ENCODE measurements at regions not wholly inside any gene's neighbourhood (a gene's known extent, or its start where the extent isn't known, plus 50 kb on each side); places are given as distances from the start of the nearest gene placed in this dataset.
"Not testable (repeated sequence)": the region's sequence is repeated elsewhere in the genome, so short reads cannot be mapped to it uniquely, and the experiment has no call there.

DNA sequence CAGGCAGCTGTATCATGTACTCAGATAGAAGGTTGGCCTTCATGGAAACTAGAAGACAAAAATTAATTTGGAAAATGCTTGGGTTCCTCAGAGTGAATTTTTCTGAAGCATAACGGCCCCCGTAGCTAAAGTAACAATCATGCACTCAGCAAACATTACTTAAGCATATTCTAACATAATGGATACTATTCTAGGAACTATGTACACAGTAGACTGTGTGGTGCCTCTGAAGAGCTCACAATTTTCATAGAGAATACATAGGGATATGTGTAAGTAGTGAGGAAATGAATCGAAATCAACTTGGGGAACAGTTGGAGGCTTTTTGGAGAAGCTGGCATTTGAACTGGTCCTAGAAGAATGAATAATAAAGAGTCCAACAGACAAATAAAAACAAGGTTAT is 1045.0 kb downstream of the GLUD2 start:
- DNase-seq (ENCODE audit: low spot score) = no peak
- in situ Hi-C loops (cut with HindIII; ENCODE audit: low sequenced_read_pairs) = no loop called here

GRCh38 chrX:122092978-122093377 is 1045.6 kb downstream of the GLUD2 start:
- DNase-seq (ENCODE audit: low spot score) = no peak
- in situ Hi-C loops (cut with HindIII; ENCODE audit: low sequenced_read_pairs) = no loop called here

- in situ Hi-C loops (cut with HindIII; ENCODE audit: low sequenced_read_pairs) = no loop called here
- DNase-seq (ENCODE audit: low spot score) = no peak
Observed at GRCh38 chrX:122094611-122095010, 1047.2 kb downstream of the GLUD2 start.

DNA sequence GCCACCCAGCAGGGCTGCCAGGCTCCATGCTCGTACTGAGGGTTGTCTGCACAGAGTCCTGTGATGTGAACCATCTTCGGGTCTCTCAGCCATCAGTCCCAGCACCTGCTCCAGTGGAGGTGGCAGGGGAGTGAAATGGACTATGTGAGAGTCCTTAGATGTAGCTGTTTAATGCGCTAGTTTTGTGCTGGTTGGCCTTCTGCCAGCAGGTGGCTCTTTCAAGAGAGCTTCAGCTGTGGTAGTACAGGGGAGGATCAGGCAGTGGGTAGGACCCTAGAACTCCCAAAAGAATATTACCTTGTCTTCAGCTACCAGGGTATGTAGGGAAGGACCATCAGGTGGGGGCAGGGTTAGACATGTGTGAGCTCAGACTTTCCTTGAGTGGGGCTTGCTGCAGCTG is 1066.0 kb downstream of the GLUD2 start:
- DNase-seq (ENCODE audit: low spot score) = no peak
- in situ Hi-C loops (cut with HindIII; ENCODE audit: low sequenced_read_pairs) = no loop called here

- DNase-seq (ENCODE audit: low spot score) = no peak
- in situ Hi-C loops (cut with HindIII; ENCODE audit: low sequenced_read_pairs) = no loop called here
Observed at GRCh38 chrX:122113896-122114295, 1066.5 kb downstream of the GLUD2 start.

DNA sequence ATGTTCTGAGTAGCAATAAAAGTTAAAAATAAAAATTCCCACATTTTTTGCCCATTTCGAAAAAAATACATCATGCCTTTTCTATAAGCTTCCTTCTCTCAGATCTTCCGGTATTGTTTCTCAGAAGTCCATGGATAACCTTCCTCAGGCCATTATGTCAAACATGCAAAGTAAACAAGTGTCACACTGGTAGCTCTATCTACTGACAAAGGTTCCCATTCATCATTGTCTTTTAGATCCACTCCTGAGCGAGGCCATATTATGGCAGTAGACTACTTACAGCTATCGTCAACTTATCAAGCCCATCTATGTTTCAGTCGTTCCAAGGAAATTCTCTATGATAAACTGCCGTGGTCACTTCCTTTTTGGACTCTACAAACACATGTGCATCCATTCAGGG is 1068.2 kb downstream of the GLUD2 start:
- no peak for DNase-seq (ENCODE audit: low spot score)
- in situ Hi-C loops (cut with HindIII; ENCODE audit: low sequenced_read_pairs) = no loop called here

GRCh38 chrX:122119361-122119760 is 1064.7 kb upstream of the GRIA3 start:
- in situ Hi-C loops (cut with HindIII; ENCODE audit: low sequenced_read_pairs) = no loop called here
- no peak for DNase-seq (ENCODE audit: low spot score)

DNA sequence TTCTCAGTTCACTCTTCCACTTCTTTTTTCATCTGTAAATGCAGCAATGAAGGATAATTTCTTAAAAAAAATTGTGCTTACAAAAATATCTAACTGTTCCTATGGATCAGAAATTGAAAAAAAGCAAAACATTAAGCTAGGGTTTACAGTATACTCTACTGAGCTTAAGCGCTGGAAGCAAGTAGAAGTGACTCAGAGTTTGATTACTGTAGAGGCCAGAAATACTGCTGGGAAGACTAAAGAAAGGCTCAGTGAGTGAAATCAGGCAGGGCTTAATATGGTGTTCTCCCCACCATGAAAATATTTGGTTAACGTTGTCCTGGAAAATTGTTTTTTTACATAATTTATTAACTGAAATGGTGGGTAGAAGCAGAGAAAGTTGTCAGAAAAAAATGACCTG is 1061.8 kb upstream of the GRIA3 start:
- in situ Hi-C loops (cut with HindIII; ENCODE audit: low sequenced_read_pairs) = no loop called here

DNA sequence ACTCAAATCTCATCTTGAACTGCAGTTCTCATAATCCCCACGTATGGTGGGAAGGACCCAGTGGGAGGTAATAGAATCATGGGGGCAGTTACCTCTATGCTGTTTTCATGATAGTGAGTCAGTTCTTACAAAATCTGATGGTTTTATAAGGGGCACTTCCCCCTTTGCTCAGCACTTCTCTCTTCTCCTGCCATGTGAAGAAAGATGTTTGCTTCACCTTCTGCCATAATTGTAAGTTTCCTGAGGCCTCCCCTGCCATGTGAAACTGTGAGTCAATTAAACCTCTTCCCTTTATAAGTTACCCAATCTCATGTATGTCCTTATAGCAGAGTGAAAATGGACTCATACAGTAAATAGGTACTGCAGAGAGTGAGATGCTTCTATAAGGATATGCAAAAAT is 1050.6 kb upstream of the GRIA3 start:
- in situ Hi-C loops (cut with HindIII; ENCODE audit: low sequenced_read_pairs) = no loop called here
- no peak for DNase-seq (ENCODE audit: low spot score)

More for the DNA sequence above, 1061.8 kb upstream of the GRIA3 start:
- no peak for DNase-seq (ENCODE audit: low spot score)

GRCh38 chrX:122134291-122134690 is 1049.8 kb upstream of the GRIA3 start:
- no peak for DNase-seq (ENCODE audit: low spot score)
- in situ Hi-C loops (cut with HindIII; ENCODE audit: low sequenced_read_pairs) = no loop called here

- in situ Hi-C loops (cut with HindIII; ENCODE audit: low sequenced_read_pairs) = no loop called here
- no peak for DNase-seq (ENCODE audit: low spot score)
Observed at GRCh38 chrX:122135070-122135469, 1049.0 kb upstream of the GRIA3 start.

DNA sequence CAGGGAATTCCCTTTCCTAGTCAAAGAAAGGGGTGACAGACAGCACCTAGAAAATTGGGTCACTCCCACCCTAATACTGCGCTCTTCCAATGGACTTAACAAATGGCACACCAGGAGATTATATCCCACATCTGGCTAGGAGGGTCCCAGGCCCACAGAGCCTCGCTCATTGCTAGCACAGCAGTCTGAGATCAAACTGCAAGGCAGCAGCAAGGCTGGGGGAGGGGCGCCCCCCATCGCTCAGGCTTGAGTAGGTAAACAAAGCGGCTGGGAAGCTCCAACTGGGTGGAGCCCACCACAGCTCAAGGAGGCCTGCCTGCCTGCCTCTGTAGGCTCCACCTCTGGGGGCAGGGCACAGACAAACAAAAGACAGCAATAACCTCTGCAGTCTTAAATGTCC is 1043.9 kb upstream of the GRIA3 start:
- in situ Hi-C loops (cut with HindIII; ENCODE audit: low sequenced_read_pairs); DNase-seq (ENCODE audit: low spot score): not testable (repeated sequence)

GRCh38 chrX:122154019-122154418 is 1030.1 kb upstream of the GRIA3 start:
- in situ Hi-C loops (cut with HindIII; ENCODE audit: low sequenced_read_pairs) = no loop called here
- DNase-seq (ENCODE audit: low spot score) = no peak

GRCh38 chrX:122168241-122168640 is 1015.8 kb upstream of the GRIA3 start:
- no peak for DNase-seq (ENCODE audit: low spot score)
- in situ Hi-C loops (cut with HindIII; ENCODE audit: low sequenced_read_pairs) = no loop called here

- in situ Hi-C loops (cut with HindIII; ENCODE audit: low sequenced_read_pairs) = no loop called here
- DNase-seq (ENCODE audit: low spot score) = no peak
Observed at GRCh38 chrX:122184791-122185190, 999.3 kb upstream of the GRIA3 start.

DNA sequence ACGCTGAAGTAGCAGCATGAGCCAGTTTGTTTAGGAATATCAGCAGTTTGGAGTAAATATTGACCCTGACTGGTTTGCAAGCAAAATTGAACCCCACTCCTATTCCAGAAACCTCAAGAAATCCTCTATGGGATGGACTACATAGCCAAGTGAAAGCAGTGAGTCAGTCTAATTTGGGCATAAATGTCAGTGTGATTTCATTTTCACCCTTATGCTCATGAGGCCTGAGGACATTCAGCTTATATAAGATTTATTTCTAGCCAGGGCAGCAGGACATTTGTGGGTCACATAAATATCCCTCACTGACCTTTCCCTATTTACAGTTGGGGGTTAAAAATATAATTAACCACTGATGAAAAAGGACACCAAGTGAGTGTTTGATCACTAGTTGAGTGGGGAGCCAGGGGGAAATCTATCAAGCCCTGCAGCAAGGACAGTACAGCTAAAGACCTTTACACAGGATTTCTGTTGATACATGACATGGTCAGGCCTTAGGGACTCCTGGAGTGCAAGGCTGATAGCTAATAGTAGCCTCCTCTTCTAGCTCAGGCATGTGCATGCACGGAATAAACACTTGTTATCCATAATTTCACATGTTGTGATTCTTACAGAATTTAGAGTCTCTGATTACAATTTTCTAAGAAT is 996.9 kb upstream of the GRIA3 start:
- DNase-seq (ENCODE audit: low spot score) = peak; percentile 3

GRCh38 chrX:122188751-122189150 is 995.3 kb upstream of the GRIA3 start:
- in situ Hi-C loops (cut with HindIII; ENCODE audit: low sequenced_read_pairs) = no loop called here
- no peak for DNase-seq (ENCODE audit: low spot score)

More for the DNA sequence above, 996.9 kb upstream of the GRIA3 start:
- in situ Hi-C loops (cut with HindIII; ENCODE audit: low sequenced_read_pairs) = no loop called here

DNA sequence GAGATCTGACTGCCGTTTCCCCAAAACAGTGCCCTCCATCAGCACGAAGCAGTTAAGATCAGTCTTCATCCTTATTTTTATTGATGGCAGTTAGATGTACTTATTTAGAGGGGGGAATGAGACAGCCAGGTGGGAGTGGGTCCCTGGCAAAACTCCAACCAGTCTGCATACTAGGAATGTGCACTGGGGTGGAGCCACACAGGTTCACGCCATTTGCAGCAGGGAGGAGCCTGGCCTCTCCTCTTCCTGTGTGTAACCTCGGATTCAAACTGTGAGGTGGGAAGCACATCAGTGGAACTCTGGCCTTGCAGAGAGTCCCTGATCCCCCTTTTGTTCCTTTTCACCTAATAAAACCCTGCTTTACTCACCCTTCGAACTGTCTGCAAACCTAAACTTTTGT is 987.7 kb upstream of the GRIA3 start:
- in situ Hi-C loops (cut with HindIII; ENCODE audit: low sequenced_read_pairs) = no loop called here
- no peak for DNase-seq (ENCODE audit: low spot score)

DNA sequence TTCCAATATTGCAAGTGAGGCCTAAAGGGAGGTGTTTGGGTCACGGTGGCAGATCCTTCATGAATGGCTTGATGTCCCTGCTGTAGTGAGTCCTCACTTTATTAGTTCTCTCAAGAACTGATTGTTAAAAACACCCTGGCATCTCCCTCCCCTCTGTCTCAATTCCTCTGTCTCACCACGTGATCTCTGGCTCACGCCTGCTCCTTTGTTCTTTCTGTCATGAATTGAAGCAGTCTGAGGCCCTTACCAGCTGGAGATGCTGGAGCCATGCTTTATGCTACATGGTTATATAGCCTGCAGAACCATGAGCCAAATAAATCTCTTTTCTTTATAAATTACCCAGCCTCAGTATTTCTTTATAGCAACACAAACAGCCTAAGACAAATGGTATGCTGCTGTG is 980.7 kb upstream of the GRIA3 start:
- in situ Hi-C loops (cut with HindIII; ENCODE audit: low sequenced_read_pairs) = no loop called here
- DNase-seq (ENCODE audit: low spot score) = no peak

- in situ Hi-C loops (cut with HindIII; ENCODE audit: low sequenced_read_pairs) = no loop called here
- DNase-seq (ENCODE audit: low spot score) = no peak
Observed at GRCh38 chrX:122218666-122219065, 965.4 kb upstream of the GRIA3 start.

GRCh38 chrX:122219226-122219625 is 964.9 kb upstream of the GRIA3 start:
- in situ Hi-C loops (cut with HindIII; ENCODE audit: low sequenced_read_pairs) = no loop called here
- DNase-seq (ENCODE audit: low spot score) = no peak

DNA sequence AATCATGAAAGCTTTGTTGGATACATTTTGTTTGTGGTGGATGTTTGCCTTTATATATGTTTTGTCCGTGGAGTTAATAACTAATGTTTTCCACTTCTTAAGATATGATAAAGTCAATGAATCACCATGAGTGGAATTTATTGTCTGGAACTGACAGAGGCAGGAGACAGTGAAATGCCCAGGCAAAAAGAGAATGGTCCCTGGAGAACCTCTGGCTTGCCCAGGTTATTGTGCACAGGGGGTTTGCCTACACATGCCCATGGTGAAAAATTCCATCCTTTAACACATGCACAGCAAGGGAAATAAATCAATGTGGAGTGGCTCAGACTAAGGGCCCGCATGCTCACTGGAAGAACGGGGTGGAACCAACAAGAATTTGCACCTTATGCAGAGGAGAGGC is 964.3 kb upstream of the GRIA3 start:
- in situ Hi-C loops (cut with HindIII; ENCODE audit: low sequenced_read_pairs) = no loop called here

More for the DNA sequence above, 964.3 kb upstream of the GRIA3 start:
- DNase-seq (ENCODE audit: low spot score) = no peak
